Ishikawa (cell line): ENCODE measurements at regions not wholly inside any gene's neighbourhood (a gene's known extent, or its start where the extent isn't known, plus 50 kb on each side); places are given as distances from the start of the nearest gene placed in this dataset.

Experiments
- TEAD4 ChIP-seq: IDR thresholded peaks from 2 replicates; pipeline ENCODE4 v1.6.1; 2012
- YY1 ChIP-seq: IDR thresholded peaks from 2 replicates; pipeline ENCODE4 v1.6.1; 2012; ENCODE audit warnings: low read depth
- TF ChIP-seq, protein P1 (sequence below): IDR thresholded peaks from 2 replicates; pipeline ENCODE4 v1.6.1; 2012

DNA sequence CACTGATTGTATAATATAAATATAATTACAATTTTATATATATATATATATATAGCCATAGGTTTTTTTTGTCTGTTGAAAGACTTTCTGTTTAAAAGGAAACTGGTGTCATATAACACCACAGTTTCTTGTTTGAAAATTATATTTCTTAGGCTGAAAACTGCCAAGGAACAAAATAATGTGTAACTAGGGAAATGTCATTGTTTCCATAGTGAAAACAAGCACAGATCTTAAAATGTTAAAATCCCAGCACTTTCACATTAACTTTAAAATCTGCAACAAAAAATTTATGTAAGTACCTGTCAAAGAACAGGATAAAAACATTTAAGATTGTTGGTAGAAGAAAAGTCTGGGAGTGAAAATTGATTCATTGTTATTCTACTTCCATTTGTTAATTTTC lies 104.2 kb downstream of the ATP6V1G3 start:
- TF ChIP-seq YY1 (no peak), TEAD4 (no peak)
- TF ChIP-seq, protein P1, sequence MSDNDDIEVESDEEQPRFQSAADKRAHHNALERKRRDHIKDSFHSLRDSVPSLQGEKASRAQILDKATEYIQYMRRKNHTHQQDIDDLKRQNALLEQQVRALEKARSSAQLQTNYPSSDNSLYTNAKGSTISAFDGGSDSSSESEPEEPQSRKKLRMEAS, result no peak
